ENCODE measurements at regions not wholly inside any gene's neighbourhood (a gene's known extent, or its start where the extent isn't known, plus 50 kb on each side); places are given as distances from the start of the nearest gene placed in this dataset.

- no peak overlapping the region for H3K9ac ChIP-seq (ENCODE audit: low read depth, low read length, poor library complexity, severe bottlenecking)
- no peak overlapping the region for H3K4me2 ChIP-seq (ENCODE audit: low read depth, low read length, poor library complexity, severe bottlenecking)
- H3K4me1 ChIP-seq (ENCODE audit: insufficient read depth, low read length, poor library complexity, severe bottlenecking): no peaks in the 10 kb centered on the region
- no peaks in the 10 kb centered on the region for H3K36me3 ChIP-seq (ENCODE audit: insufficient read depth, low read length)
- no peaks in the 10 kb centered on the region for H3F3A ChIP-seq (ENCODE audit: low read depth)
- H3K9me3 ChIP-seq (ENCODE audit: insufficient read depth, low read depth, low read length): peaks cover 3% of the 10 kb centered on the region; the same call in 1 of the 2 replicates
- no peaks in the 10 kb centered on the region for H3K27me3 ChIP-seq (ENCODE audit: insufficient read depth, low read length, poor library complexity, severe bottlenecking)
- H4K20me1 ChIP-seq (ENCODE audit: insufficient read depth, low read length, poor library complexity, severe bottlenecking): no peaks in the 10 kb centered on the region
- no peak overlapping the region for H2AFZ ChIP-seq (ENCODE audit: low read length)
- H3K79me2 ChIP-seq (ENCODE audit: insufficient read depth, low read length): no peaks in the 10 kb centered on the region
- TF ChIP-seq EZH2phosphoT487 (IDR thresholded peaks at IDR 0.05; ENCODE audit: borderline replicate concordance) (no peak), CTCF (conservative IDR thresholded peaks at IDR 0.05; ENCODE audit: low read length) (no peak)
- H3K4me3 ChIP-seq (ENCODE audit: low read length, poor library complexity, severe bottlenecking): no peak overlapping the region
- H3K9me2 ChIP-seq (replicated peaks; ENCODE audit: low read depth, low read length): no peaks in the 10 kb centered on the region
Measured at GRCh38 chr1:29722598-29722997, 486.3 kb downstream of the PTPRU start.

GRCh38 chr1:29719253-29719652 lies 482.9 kb downstream of the PTPRU start:
- H3K79me2 ChIP-seq (ENCODE audit: insufficient read depth, low read length): no peaks in the 10 kb centered on the region
- no peaks in the 10 kb centered on the region for H4K20me1 ChIP-seq (ENCODE audit: insufficient read depth, low read length, poor library complexity, severe bottlenecking)
- no peak overlapping the region for H3K4me3 ChIP-seq (ENCODE audit: low read length, poor library complexity, severe bottlenecking)
- TF ChIP-seq CTCF (conservative IDR thresholded peaks at IDR 0.05; ENCODE audit: low read length) (no peak), EZH2phosphoT487 (IDR thresholded peaks at IDR 0.05; ENCODE audit: borderline replicate concordance) (no peak)
- no peaks in the 10 kb centered on the region for H3K9me2 ChIP-seq (replicated peaks; ENCODE audit: low read depth, low read length)
- H3K36me3 ChIP-seq (ENCODE audit: insufficient read depth, low read length): no peaks in the 10 kb centered on the region
- 0 out of 2 replicates have a peak, but pooled peaks cover 3% of the 10 kb centered on the region for H3K9me3 ChIP-seq (ENCODE audit: insufficient read depth, low read depth, low read length)
- H2AFZ ChIP-seq (ENCODE audit: low read length): no peak overlapping the region
- no peak overlapping the region for H3K4me2 ChIP-seq (ENCODE audit: low read depth, low read length, poor library complexity, severe bottlenecking)
- H3K4me1 ChIP-seq (ENCODE audit: insufficient read depth, low read length, poor library complexity, severe bottlenecking): no peaks in the 10 kb centered on the region
- no peak overlapping the region for H3K9ac ChIP-seq (ENCODE audit: low read depth, low read length, poor library complexity, severe bottlenecking)
- H3K27me3 ChIP-seq (ENCODE audit: insufficient read depth, low read length, poor library complexity, severe bottlenecking): no peaks in the 10 kb centered on the region
- H3F3A ChIP-seq (ENCODE audit: low read depth): no peaks in the 10 kb centered on the region

- TF ChIP-seq EZH2phosphoT487 (IDR thresholded peaks at IDR 0.05; ENCODE audit: borderline replicate concordance) (no peak), CTCF (conservative IDR thresholded peaks at IDR 0.05; ENCODE audit: low read length) (no peak)
- Histone ChIP-seq H3K9me3 (ENCODE audit: insufficient read depth, low read depth, low read length) (0 out of 2 replicates have a peak, but pooled peaks cover 3% of the 10 kb centered on the region), H3F3A (ENCODE audit: low read depth) (no peaks in the 10 kb centered on the region), H3K36me3 (ENCODE audit: insufficient read depth, low read length) (no peaks in the 10 kb centered on the region), H3K9ac (ENCODE audit: low read depth, low read length, poor library complexity, severe bottlenecking) (no peak overlapping the region), H3K9me2 (replicated peaks; ENCODE audit: low read depth, low read length) (no peaks in the 10 kb centered on the region), H3K79me2 (ENCODE audit: insufficient read depth, low read length) (no peaks in the 10 kb centered on the region), H2AFZ (ENCODE audit: low read length) (no peak overlapping the region), H3K4me3 (ENCODE audit: low read length, poor library complexity, severe bottlenecking) (no peak overlapping the region), H3K4me1 (ENCODE audit: insufficient read depth, low read length, poor library complexity, severe bottlenecking) (no peaks in the 10 kb centered on the region), H3K4me2 (ENCODE audit: low read depth, low read length, poor library complexity, severe bottlenecking) (no peak overlapping the region), H4K20me1 (ENCODE audit: insufficient read depth, low read length, poor library complexity, severe bottlenecking) (no peaks in the 10 kb centered on the region), H3K27me3 (ENCODE audit: insufficient read depth, low read length, poor library complexity, severe bottlenecking) (no peaks in the 10 kb centered on the region)
Measured at GRCh38 chr1:29718791-29719190, 482.5 kb downstream of the PTPRU start.
